AG04450 (cell line): ENCODE measurements at regions not wholly inside any gene's neighbourhood (a gene's known extent, or its start where the extent isn't known, plus 50 kb on each side); places are given as distances from the start of the nearest gene placed in this dataset.
A peak's percentile ranks its signal among the peaks of the same experiment; 100 is the strongest.

Experiments used
- CTCF ChIA-PET: fragments of 300-600, 350-600 bp; formaldehyde crosslinking; extraction: SDS; loops from one replicate; lab custom pipeline; 2022; ENCODE audit warnings: antibody characterized with exemption, inconsistent platforms; lab: Charles Lee
- POLR2A ChIA-PET: fragments of 350-600 bp; formaldehyde crosslinking; extraction: SDS; loops from one replicate; lab custom pipeline; 2021; ENCODE audit warnings: antibody characterized with exemption, inconsistent platforms; lab: Yijun Ruan, JAX
- DNase-seq: peaks from one replicate; pipeline ENCODE4 v3.0.0-alpha.2; 2011; ENCODE audit warnings: low read depth, low spot score
- H3K27ac ChIP-seq: one replicate; pipeline ENCODE4 v1.5.1; 2012; ENCODE audit warnings: low read depth, low read length, control low read depth
- H3K27me3 ChIP-seq: one replicate; pipeline ENCODE4 v1.6.0; 2012; ENCODE audit warnings: low read length; ENCODE audit not compliant: control insufficient read depth, insufficient read depth
- H3K4me3 ChIP-seq: 2 replicates; pipeline ENCODE4 v1.5.1; 2011; ENCODE audit warnings: mild to moderate bottlenecking, low read depth, low read length, control low read depth
- H3K9me3 ChIP-seq: 2 replicates; pipeline ENCODE4 v1.5.1; 2012; ENCODE audit warnings: low read length; ENCODE audit not compliant: control insufficient read depth, insufficient read depth
- CTCF ChIP-seq: IDR thresholded peaks from 2 replicates; pipeline ENCODE4 v1.5.1; 2011; ENCODE audit warnings: low read depth, low read length, control low read depth, inconsistent platforms

DNA sequence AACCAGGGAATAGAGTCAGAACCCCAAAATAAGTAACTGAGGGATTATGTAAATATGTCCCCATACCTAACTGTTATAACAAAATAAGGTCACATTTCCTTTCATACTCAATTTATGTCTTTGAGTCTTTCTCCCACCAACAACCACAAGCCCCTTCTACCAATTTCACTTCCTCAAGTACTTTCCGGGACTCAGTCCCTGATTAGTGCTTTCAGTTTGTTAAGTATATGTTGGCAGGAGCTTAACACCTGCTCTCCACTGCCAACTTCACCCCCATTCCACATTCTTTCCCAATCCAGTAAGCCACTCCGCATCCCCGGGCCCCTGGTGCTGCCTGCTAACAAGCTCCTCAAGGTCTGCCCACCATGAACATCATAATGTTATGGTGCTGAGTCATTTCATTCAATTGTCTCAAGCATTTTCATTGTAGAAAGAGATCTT, 71.3 kb upstream of the SPRY1 start:
- no peaks in the 10 kb centered on the region; the same call in 1 of the 2 replicates for H3K9me3 ChIP-seq
- no peak for DNase-seq
- ChIA-PET CTCF (no interaction called here), POLR2A (no interaction called here)
- no peak overlapping the region for H3K4me3 ChIP-seq
- no peak overlapping the region for H3K27ac ChIP-seq
- H3K27me3 ChIP-seq, result no peaks in the 10 kb centered on the region
- TF ChIP-seq CTCF, result no peak

DNA sequence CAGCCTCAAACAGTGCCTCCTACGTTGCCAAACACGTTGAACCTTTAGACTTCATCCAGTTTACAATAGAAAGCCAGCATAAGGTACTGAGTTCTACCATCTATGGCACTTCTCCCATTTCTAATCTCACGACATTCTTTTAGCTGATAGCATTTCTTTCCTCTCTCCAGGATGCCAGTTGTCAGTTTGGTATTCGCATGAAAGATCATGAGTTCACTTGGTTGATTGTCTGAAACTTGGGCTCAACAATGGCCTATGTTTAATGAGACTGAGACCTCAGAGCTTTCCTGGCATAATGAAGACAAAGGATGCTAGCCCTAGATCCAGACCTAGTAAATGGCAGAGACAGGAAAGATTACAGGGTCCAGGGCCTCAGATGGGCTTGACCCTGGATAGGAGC, 69.2 kb upstream of the SPRY1 start:
- H3K27ac ChIP-seq, result no peak overlapping the region
- no peaks in the 10 kb centered on the region; the same call in 1 of the 2 replicates for H3K9me3 ChIP-seq
- no peak for TF ChIP-seq CTCF
- CTCF ChIA-PET, result no interaction called here
- H3K27me3 ChIP-seq, result no peaks in the 10 kb centered on the region
- DNase-seq, result no peak
- no peak overlapping the region for H3K4me3 ChIP-seq
- POLR2A ChIA-PET, result no interaction called here

DNA sequence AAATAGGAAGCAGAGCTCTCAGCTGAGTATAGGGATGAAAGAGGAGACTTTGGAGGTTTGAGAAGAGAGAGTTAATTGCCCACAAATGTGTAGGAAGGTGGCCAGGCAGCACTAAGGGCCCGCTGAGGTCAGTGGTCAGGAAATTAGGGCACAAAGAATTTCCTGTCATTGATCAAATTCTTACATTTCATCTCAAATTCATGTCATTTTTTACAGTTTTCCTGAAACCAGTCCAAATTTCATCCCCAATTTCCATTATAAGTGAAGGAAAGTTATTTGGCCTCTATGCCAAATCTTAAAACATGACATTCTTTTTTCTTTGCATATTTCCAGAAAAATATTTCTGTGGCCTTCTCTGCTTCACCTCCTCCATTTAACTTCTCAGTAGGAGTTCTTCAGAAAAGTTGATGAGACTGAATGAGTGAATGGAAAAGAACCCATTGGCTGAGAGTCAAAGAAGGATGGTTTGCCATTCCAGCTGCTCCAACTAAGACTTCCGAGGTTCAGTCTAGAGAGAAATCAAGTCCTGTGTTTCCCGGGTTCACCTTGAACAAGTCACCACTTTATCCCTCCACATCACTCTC, 68.7 kb upstream of the SPRY1 start:
- TF ChIP-seq CTCF, result no peak
- CTCF ChIA-PET, result no interaction called here

GRCh38 chr4:123338715-123339114, 57.9 kb upstream of the SPRY1 start:
- no peak for TF ChIP-seq CTCF
- CTCF ChIA-PET, result no interaction called here
- Histone ChIP-seq H3K4me3 (no peak overlapping the region), H3K27ac (no peak overlapping the region), H3K9me3 (no peaks in the 10 kb centered on the region; the same call in 1 of the 2 replicates), H3K27me3 (no peaks in the 10 kb centered on the region)
- POLR2A ChIA-PET, result no interaction called here
- DNase-seq, result no peak

More for the DNA sequence above, 68.7 kb upstream of the SPRY1 start:
- no peak for DNase-seq
- Histone ChIP-seq H3K27ac (no peak overlapping the region), H3K4me3 (no peak overlapping the region), H3K9me3 (no peaks in the 10 kb centered on the region; the same call in 1 of the 2 replicates), H3K27me3 (no peaks in the 10 kb centered on the region)
- POLR2A ChIA-PET, result no interaction called here

GRCh38 chr4:123339507-123340380, 56.9 kb upstream of the SPRY1 start:
- no peaks in the 10 kb centered on the region; the same call in 1 of the 2 replicates for H3K9me3 ChIP-seq
- no peak overlapping the region for H3K4me3 ChIP-seq
- ChIA-PET POLR2A (interaction anchor here (0.6 kb wide), 1 partner anchor 356 kb away, joined by 3 read pairs; no protein-coding TSS in a partner anchor), CTCF (no interaction called here)
- peak overlapping the region; percentile 52 for H3K27ac ChIP-seq
- TF ChIP-seq CTCF, result no peak
- no peaks in the 10 kb centered on the region for H3K27me3 ChIP-seq
- DNase-seq, result no peak
